Endothelial cell of umbilical vein (primary cell): ENCODE measurements at regions not wholly inside any gene's neighbourhood (a gene's known extent, or its start where the extent isn't known, plus 50 kb on each side); places are given as distances from the start of the nearest gene placed in this dataset.

Experiments
- BruUV-seq: library from RNA; stranded (reverse); fragments of 400-500 nt; replicated peaks from 2 replicates; lab custom pipeline; 2021; lab: Mats Ljungman, UMichigan
- CTCF ChIA-PET: fragments of 300-600, 350-600 bp; sonication (Branson Sonifier 250); formaldehyde crosslinking; loops from one replicate; lab custom pipeline; 2021; ENCODE audit warnings: antibody characterized with exemption, inconsistent platforms; lab: Charles Lee
- POLR2A ChIA-PET: fragments of 300-600, 350-600 bp; sonication (Branson Sonifier 250); formaldehyde crosslinking; loops from one replicate; lab custom pipeline; 2021; ENCODE audit warnings: antibody characterized with exemption, inconsistent platforms; lab: Charles Lee
- DNase-seq: peaks from one replicate; pipeline ENCODE4 v3.0.0-alpha.2; 2011; ENCODE audit warnings: low read depth, low spot score
- FAIRE-seq: peaks from 2 replicates; lab custom pipeline; 2011; peaks lifted over from hg19 to GRCh38; lab: Jason Lieb, UNC
- H2AFZ ChIP-seq: 2 replicates; pipeline ENCODE4 v1.6.0; 2012; ENCODE audit warnings: low read depth, low read length, control low read depth, inconsistent platforms
- H3K27ac ChIP-seq: 2 replicates; pipeline ENCODE4 v1.5.1; 2011; ENCODE audit warnings: low read depth, mild to moderate bottlenecking, control low read depth, low read length, moderate library complexity; ENCODE audit not compliant: insufficient read depth
- H3K27me3 ChIP-seq, 2 experiments: 2 replicates each; pipeline versions ENCODE4 v1.6.0 to v1.6.1; 2011; ENCODE audit warnings: low read length in 2 of 2, mixed read lengths in 1 of 2; ENCODE audit not compliant: control insufficient read depth in 2 of 2, insufficient read depth in 2 of 2
- H3K36me3 ChIP-seq, 2 experiments: 2 replicates in 1 of 2; 3 replicates in 1 of 2; pipeline ENCODE4 v1.5.1; 2011; ENCODE audit warnings: low read length in 2 of 2, mild to moderate bottlenecking in 1 of 2, moderate library complexity in 1 of 2; ENCODE audit not compliant: control insufficient read depth in 2 of 2, insufficient read depth in 2 of 2; ENCODE audit errors: extremely low read depth in 1 of 2
- H3K4me1 ChIP-seq: 3 replicates; pipeline ENCODE4 v1.5.1; 2011; ENCODE audit warnings: mild to moderate bottlenecking, low read length; ENCODE audit not compliant: control insufficient read depth, insufficient read depth; ENCODE audit errors: extremely low read depth
- H3K4me2 ChIP-seq: 2 replicates; pipeline ENCODE4 v1.6.1; 2011; ENCODE audit warnings: low read length, control low read depth, mixed read lengths; ENCODE audit not compliant: insufficient read depth
- H3K4me3 ChIP-seq, 3 experiments: fragments of 200-600 bp in 1 of 3; sonication (generic), shearing (Covaris generic) in 1 of 3; replicated peaks in 1 of 3; 2 replicates each; pipeline ENCODE4 v1.5.1; 2011 to 2016; ENCODE audit warnings: control low read depth in 3 of 3, low read length in 3 of 3, mild to moderate bottlenecking in 2 of 3, inconsistent platforms in 1 of 3, low read depth in 1 of 3, moderate library complexity in 1 of 3; ENCODE audit not compliant: insufficient read depth in 1 of 3
- H3K79me2 ChIP-seq: 2 replicates; pipeline ENCODE4 v1.6.0; 2012; ENCODE audit warnings: low read length, inconsistent platforms; ENCODE audit not compliant: control insufficient read depth, insufficient read depth
- H3K9ac ChIP-seq: replicated peaks from 2 replicates; pipeline ENCODE3; 2011; ENCODE audit warnings: low read length, control low read depth; ENCODE audit not compliant: insufficient read depth; ENCODE audit errors: extremely low read depth
- H3K9me1 ChIP-seq: replicated peaks from 3 replicates; pipeline ENCODE4 v1.6.0; 2011; ENCODE audit warnings: mild to moderate bottlenecking, low read length; ENCODE audit not compliant: control insufficient read depth, insufficient read depth; ENCODE audit errors: extremely low read depth
- H3K9me3 ChIP-seq: replicated peaks from 2 replicates; pipeline ENCODE4 v1.5.1; 2012; ENCODE audit warnings: low read length, inconsistent platforms; ENCODE audit not compliant: control insufficient read depth, insufficient read depth
- H4K20me1 ChIP-seq: replicated peaks from 2 replicates; pipeline ENCODE3; 2011; ENCODE audit warnings: mild to moderate bottlenecking, low read length; ENCODE audit not compliant: control insufficient read depth, insufficient read depth; ENCODE audit errors: extremely low read depth
- EZH2 ChIP-seq: IDR thresholded peaks from 2 replicates; pipeline ENCODE4 v1.6.1; 2012; ENCODE audit warnings: borderline replicate concordance, low read depth, mild to moderate bottlenecking, moderate library complexity, low read length, inconsistent platforms; ENCODE audit not compliant: severe bottlenecking
- FOS ChIP-seq: IDR thresholded peaks from 2 replicates; pipeline ENCODE4 v1.6.1; 2011; ENCODE audit warnings: mild to moderate bottlenecking, low read length, moderate library complexity, borderline replicate concordance; ENCODE audit not compliant: insufficient read depth
- GATA2 ChIP-seq: IDR thresholded peaks from 2 replicates; pipeline ENCODE4 v1.7.0; 2011; ENCODE audit warnings: low read depth, mild to moderate bottlenecking, moderate library complexity, mixed read lengths, low read length; ENCODE audit not compliant: insufficient read length, insufficient read depth
- JUN ChIP-seq: IDR thresholded peaks from 2 replicates; pipeline ENCODE4 v1.6.1; 2011; ENCODE audit warnings: borderline replicate concordance, low read depth; ENCODE audit not compliant: insufficient read length, insufficient read depth
- MYC ChIP-seq: IDR thresholded peaks from one replicate; pipeline ENCODE4 v1.6.1; 2011; ENCODE audit warnings: mild to moderate bottlenecking, low read depth, low read length
- POLR2A ChIP-seq: IDR thresholded peaks from 2 replicates; pipeline ENCODE4 v1.6.1; 2012; ENCODE audit warnings: low read depth, mild to moderate bottlenecking, control low read depth, low read length
- POLR2AphosphoS5 ChIP-seq: IDR thresholded peaks from 2 replicates; pipeline ENCODE4 v1.6.1; 2012; ENCODE audit warnings: low read depth, mild to moderate bottlenecking, control low read depth, low read length, moderate library complexity; ENCODE audit not compliant: insufficient read depth
- dilution Hi-C: fragments of 300-500 bp; cut with MboI; formaldehyde crosslinking; loops from one replicate; pipeline ENCODE4 v1.15.0; 2019; ENCODE audit warnings: low sequenced_read_pairs; ENCODE audit not compliant: extremely low pct_ligation_motif_present
- intact Hi-C: fragments of 100-400 bp; cut with micrococcal nuclease; formaldehyde crosslinking; loops from one replicate; pipeline ENCODE4 v1.10.0; 2022
- TF ChIP-seq, protein P1 (sequence below), 2 donors: IDR thresholded peaks; 1 replicate in 1 of 2; 2 replicates in 1 of 2; pipeline ENCODE4 v1.5.1; 2011; ENCODE audit warnings: low read length in 2 of 2, mild to moderate bottlenecking in 2 of 2, moderate library complexity in 2 of 2, control low read depth in 1 of 2, inconsistent platforms in 1 of 2, low read depth in 1 of 2; ENCODE audit not compliant: insufficient read depth in 1 of 2; ENCODE audit errors: extremely low read depth in 1 of 2
- TF ChIP-seq, protein P2 (sequence below): IDR thresholded peaks from 2 replicates; pipeline ENCODE4 v1.6.1; 2011; ENCODE audit not compliant: insufficient read depth, insufficient read length

DNA sequence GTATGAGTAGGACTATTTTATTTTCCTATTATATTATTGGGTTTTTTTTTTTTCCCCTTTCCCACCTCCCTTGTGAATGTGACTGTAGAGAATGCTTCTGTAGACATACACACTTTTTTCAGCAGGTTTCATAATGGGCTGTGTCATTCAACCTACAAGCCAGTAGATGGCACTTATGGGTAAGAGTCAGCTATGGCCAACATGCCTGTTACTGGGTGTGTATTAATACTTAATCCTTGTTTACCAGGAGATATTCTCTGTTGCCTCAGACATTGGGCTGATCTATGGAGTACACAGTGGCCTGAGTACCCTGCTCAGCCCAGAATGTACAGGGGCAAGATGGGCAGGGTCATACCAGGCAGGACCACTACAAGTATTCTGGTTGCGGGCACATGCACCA lies 382.5 kb downstream of the EPHA7 start:
- dilution Hi-C loops (no loop called here), intact Hi-C loops (loop anchor here (1.0 kb wide), 1 partner anchor 387 kb away; no protein-coding TSS in a partner anchor)
- Histone ChIP-seq H3K36me3 (no peaks in the 10 kb centered on the region), H3K4me1 (peaks cover 20% of the 10 kb centered on the region), H3K27ac (no peak overlapping the region), H3K9me3 (no peaks in the 10 kb centered on the region), H3K4me2 (no peak overlapping the region), H3K9me1 (no peaks in the 10 kb centered on the region), H3K27me3 (no peaks in the 10 kb centered on the region), H2AFZ (no peak overlapping the region), H3K4me3 (no peak overlapping the region), H4K20me1 (no peaks in the 10 kb centered on the region), H3K79me2 (no peaks in the 10 kb centered on the region), H3K9ac (no peak overlapping the region)
- FAIRE-seq (no peak), DNase-seq (peak; percentile 29)
- ChIA-PET POLR2A (no interaction called here), CTCF (interaction anchor here (0.9 to 8.4 kb wide), 5 partner anchors 10 to 388 kb away, joined by 3 to 103 read pairs (median 6); partner anchors contain the start of gene EPHA7)
- TF ChIP-seq, protein P1, sequence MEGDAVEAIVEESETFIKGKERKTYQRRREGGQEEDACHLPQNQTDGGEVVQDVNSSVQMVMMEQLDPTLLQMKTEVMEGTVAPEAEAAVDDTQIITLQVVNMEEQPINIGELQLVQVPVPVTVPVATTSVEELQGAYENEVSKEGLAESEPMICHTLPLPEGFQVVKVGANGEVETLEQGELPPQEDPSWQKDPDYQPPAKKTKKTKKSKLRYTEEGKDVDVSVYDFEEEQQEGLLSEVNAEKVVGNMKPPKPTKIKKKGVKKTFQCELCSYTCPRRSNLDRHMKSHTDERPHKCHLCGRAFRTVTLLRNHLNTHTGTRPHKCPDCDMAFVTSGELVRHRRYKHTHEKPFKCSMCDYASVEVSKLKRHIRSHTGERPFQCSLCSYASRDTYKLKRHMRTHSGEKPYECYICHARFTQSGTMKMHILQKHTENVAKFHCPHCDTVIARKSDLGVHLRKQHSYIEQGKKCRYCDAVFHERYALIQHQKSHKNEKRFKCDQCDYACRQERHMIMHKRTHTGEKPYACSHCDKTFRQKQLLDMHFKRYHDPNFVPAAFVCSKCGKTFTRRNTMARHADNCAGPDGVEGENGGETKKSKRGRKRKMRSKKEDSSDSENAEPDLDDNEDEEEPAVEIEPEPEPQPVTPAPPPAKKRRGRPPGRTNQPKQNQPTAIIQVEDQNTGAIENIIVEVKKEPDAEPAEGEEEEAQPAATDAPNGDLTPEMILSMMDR (IDR thresholded peaks at IDR 0.05; ENCODE audit: extremely low read depth in 1 of 2, insufficient read depth in 1 of 2, low read depth in 1 of 2, low read length in 2 of 2), result peak; percentile 43 to 48
- TF ChIP-seq POLR2AphosphoS5, result no peak
- TF ChIP-seq EZH2, result no peak
- TF ChIP-seq POLR2A, result no peak
- BruUV-seq, result no TSS peak

DNA sequence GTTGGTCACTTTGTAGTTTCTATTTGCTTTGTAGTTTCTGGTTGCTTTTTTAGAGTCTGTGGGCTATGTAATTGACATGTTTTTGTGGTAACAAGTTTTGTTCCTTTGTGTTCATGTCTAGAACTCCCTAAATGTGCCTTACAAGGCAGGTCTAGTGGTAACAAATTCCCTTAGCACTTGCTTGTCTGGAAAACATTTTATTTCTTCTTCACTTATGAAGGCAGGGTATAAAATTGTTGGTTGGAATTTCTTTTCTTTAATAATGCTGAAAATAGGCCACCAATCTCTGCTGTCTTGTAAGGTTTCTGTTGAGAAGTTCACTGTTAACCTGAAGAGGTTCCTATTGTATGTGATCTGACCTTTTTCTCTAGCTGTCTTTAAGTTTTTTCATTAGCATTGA lies 383.6 kb downstream of the EPHA7 start:
- no peak overlapping the region for H3K4me3 ChIP-seq
- H4K20me1 ChIP-seq, result no peaks in the 10 kb centered on the region
- TF ChIP-seq, protein P1 (IDR thresholded peaks at IDR 0.05; ENCODE audit: extremely low read depth in 1 of 2, insufficient read depth in 1 of 2, low read depth in 1 of 2, low read length in 2 of 2), result no peak
- no peak for TF ChIP-seq POLR2A
- no peak for TF ChIP-seq JUN
- no peak for TF ChIP-seq MYC
- no peak for TF ChIP-seq GATA2
- no peak for TF ChIP-seq POLR2AphosphoS5
- TF ChIP-seq, protein P2, sequence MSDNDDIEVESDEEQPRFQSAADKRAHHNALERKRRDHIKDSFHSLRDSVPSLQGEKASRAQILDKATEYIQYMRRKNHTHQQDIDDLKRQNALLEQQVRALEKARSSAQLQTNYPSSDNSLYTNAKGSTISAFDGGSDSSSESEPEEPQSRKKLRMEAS, result no peak
- TF ChIP-seq FOS, result no peak
- TF ChIP-seq EZH2, result no peak
- ChIA-PET CTCF (interaction anchor here (1.4 to 8.4 kb wide), 2 partner anchors 11 to 389 kb away, joined by 6 to 103 read pairs; no protein-coding TSS in a partner anchor), POLR2A (no interaction called here)
- BruUV-seq, result no TSS peak
- H3K27me3 ChIP-seq, result no peaks in the 10 kb centered on the region
- no peak overlapping the region for H2AFZ ChIP-seq
- FAIRE-seq (no peak), DNase-seq (no peak)
- peaks cover 17% of the 10 kb centered on the region for H3K4me1 ChIP-seq
- no peaks in the 10 kb centered on the region for H3K36me3 ChIP-seq
- no peaks in the 10 kb centered on the region for H3K9me1 ChIP-seq
- H3K79me2 ChIP-seq, result no peaks in the 10 kb centered on the region
- no peaks in the 10 kb centered on the region for H3K9me3 ChIP-seq
- no peak overlapping the region for H3K9ac ChIP-seq
- dilution Hi-C loops, result no loop called here
- intact Hi-C loops, result no loop called here
- no peak overlapping the region for H3K4me2 ChIP-seq
- H3K27ac ChIP-seq, result no peak overlapping the region
